ENCODE measurements at regions not wholly inside any gene's neighbourhood (a gene's known extent, or its start where the extent isn't known, plus 50 kb on each side); places are given as distances from the start of the nearest gene placed in this dataset.

GRCh38 chr9:79798450-79798849, 226.7 kb downstream of the TLE4 start:
- DNase-seq (ENCODE audit: low spot score), result no peak

- DNase-seq (ENCODE audit: low spot score), result no peak
Observed at GRCh38 chr9:79796411-79796810, 224.6 kb downstream of the TLE4 start.

GRCh38 chr9:79788662-79789061, 216.9 kb downstream of the TLE4 start:
- DNase-seq (ENCODE audit: low spot score), result no peak

GRCh38 chr9:79781263-79781662, 209.5 kb downstream of the TLE4 start:
- no peak for DNase-seq (ENCODE audit: low spot score)

GRCh38 chr9:79780559-79780958, 208.8 kb downstream of the TLE4 start:
- no peak for DNase-seq (ENCODE audit: low spot score)

- DNase-seq (ENCODE audit: low spot score), result no peak
Observed at GRCh38 chr9:79779901-79780300, 208.1 kb downstream of the TLE4 start.

- no peak for DNase-seq (ENCODE audit: low spot score)
Observed at GRCh38 chr9:79778581-79778980, 206.8 kb downstream of the TLE4 start.

GRCh38 chr9:79776581-79776980, 204.8 kb downstream of the TLE4 start:
- no peak for DNase-seq (ENCODE audit: low spot score)

Measured in CD4-positive, alpha-beta T cell treated with Interleukin-15 for 4 hours (primary cell).